ENCODE measurements at regions not wholly inside any gene's neighbourhood (a gene's known extent, or its start where the extent isn't known, plus 50 kb on each side); places are given as distances from the start of the nearest gene placed in this dataset.

- peaks cover 6% of the 10 kb centered on the region; the same call in 1 of the 2 replicates for H3K9me3 ChIP-seq (ENCODE audit: insufficient read depth, low read depth, low read length)
- no peak overlapping the region for H3K9ac ChIP-seq (ENCODE audit: low read depth, low read length)
- peaks cover 4% of the 10 kb centered on the region; the same call in 1 of the 2 replicates for H3K4me1 ChIP-seq (ENCODE audit: insufficient read depth, low read length)
These were observed 128.4 kb upstream of the STARD3NL start for GRCh38 chr7:38049679-38050078.

GRCh38 chr7:38051311-38051710, 126.7 kb upstream of the STARD3NL start:
- Histone ChIP-seq H3K27ac (ENCODE audit: low read length) (no peak overlapping the region), H3K27me3 (ENCODE audit: insufficient read depth, low read length) (no peaks in the 10 kb centered on the region)

More at GRCh38 chr7:38049679-38050078, 128.4 kb upstream of the STARD3NL start:
- Histone ChIP-seq H3K4me3 (ENCODE audit: low read length) (no peak overlapping the region), H3K27ac (ENCODE audit: low read length) (no peak overlapping the region), H3K27me3 (ENCODE audit: insufficient read depth, low read length) (no peaks in the 10 kb centered on the region), H3K36me3 (ENCODE audit: insufficient read depth, low read depth, low read length) (no peaks in the 10 kb centered on the region)

GRCh38 chr7:38051786-38052185, 126.3 kb upstream of the STARD3NL start:
- H3K4me1 ChIP-seq (ENCODE audit: insufficient read depth, low read length): peaks cover 5% of the 10 kb centered on the region; the same call in 1 of the 2 replicates
- no peak overlapping the region for H3K4me3 ChIP-seq (ENCODE audit: low read length)
- no peak overlapping the region for H3K27ac ChIP-seq (ENCODE audit: low read length)
- H3K9me3 ChIP-seq (ENCODE audit: insufficient read depth, low read depth, low read length): peaks cover 6% of the 10 kb centered on the region; the same call in 1 of the 2 replicates
- no peak overlapping the region for H3K9ac ChIP-seq (ENCODE audit: low read depth, low read length)
- no peaks in the 10 kb centered on the region for H3K27me3 ChIP-seq (ENCODE audit: insufficient read depth, low read length)
- H3K36me3 ChIP-seq (ENCODE audit: insufficient read depth, low read depth, low read length): no peaks in the 10 kb centered on the region

More at GRCh38 chr7:38051311-38051710, 126.7 kb upstream of the STARD3NL start:
- Histone ChIP-seq H3K4me3 (ENCODE audit: low read length) (no peak overlapping the region), H3K4me1 (ENCODE audit: insufficient read depth, low read length) (peaks cover 5% of the 10 kb centered on the region; the same call in 1 of the 2 replicates), H3K36me3 (ENCODE audit: insufficient read depth, low read depth, low read length) (no peaks in the 10 kb centered on the region), H3K9ac (ENCODE audit: low read depth, low read length) (no peak overlapping the region), H3K9me3 (ENCODE audit: insufficient read depth, low read depth, low read length) (peaks cover 6% of the 10 kb centered on the region; the same call in 1 of the 2 replicates)

- no peak overlapping the region for H3K27ac ChIP-seq (ENCODE audit: low read length)
- H3K9me3 ChIP-seq (ENCODE audit: insufficient read depth, low read depth, low read length): peaks cover 6% of the 10 kb centered on the region; the same call in 1 of the 2 replicates
- peaks cover 5% of the 10 kb centered on the region; the same call in 1 of the 2 replicates for H3K4me1 ChIP-seq (ENCODE audit: insufficient read depth, low read length)
- H3K36me3 ChIP-seq (ENCODE audit: insufficient read depth, low read depth, low read length): no peaks in the 10 kb centered on the region
- H3K9ac ChIP-seq (ENCODE audit: low read depth, low read length): no peak overlapping the region
- no peak overlapping the region for H3K4me3 ChIP-seq (ENCODE audit: low read length)
- H3K27me3 ChIP-seq (ENCODE audit: insufficient read depth, low read length): no peaks in the 10 kb centered on the region
These were observed 125.3 kb upstream of the STARD3NL start for GRCh38 chr7:38052786-38053185.

GRCh38 chr7:38054199-38054598, 123.8 kb upstream of the STARD3NL start:
- Histone ChIP-seq H3K27me3 (ENCODE audit: insufficient read depth, low read length) (no peaks in the 10 kb centered on the region), H3K4me3 (ENCODE audit: low read length) (no peak overlapping the region)

GRCh38 chr7:38057829-38058228, 120.2 kb upstream of the STARD3NL start:
- Histone ChIP-seq H3K27ac (ENCODE audit: low read length) (no peak overlapping the region), H3K4me3 (ENCODE audit: low read length) (no peak overlapping the region), H3K4me1 (ENCODE audit: insufficient read depth, low read length) (peaks cover 5% of the 10 kb centered on the region; the same call in 1 of the 2 replicates), H3K36me3 (ENCODE audit: insufficient read depth, low read depth, low read length) (no peaks in the 10 kb centered on the region), H3K27me3 (ENCODE audit: insufficient read depth, low read length) (no peaks in the 10 kb centered on the region), H3K9ac (ENCODE audit: low read depth, low read length) (no peak overlapping the region), H3K9me3 (ENCODE audit: insufficient read depth, low read depth, low read length) (no peaks in the 10 kb centered on the region)

More at GRCh38 chr7:38054199-38054598, 123.8 kb upstream of the STARD3NL start:
- peaks cover 4% of the 10 kb centered on the region; the same call in 1 of the 2 replicates for H3K9me3 ChIP-seq (ENCODE audit: insufficient read depth, low read depth, low read length)
- H3K4me1 ChIP-seq (ENCODE audit: insufficient read depth, low read length): peaks cover 5% of the 10 kb centered on the region; the same call in 1 of the 2 replicates
- no peaks in the 10 kb centered on the region for H3K36me3 ChIP-seq (ENCODE audit: insufficient read depth, low read depth, low read length)
- H3K9ac ChIP-seq (ENCODE audit: low read depth, low read length): no peak overlapping the region
- H3K27ac ChIP-seq (ENCODE audit: low read length): no peak overlapping the region

GRCh38 chr7:38060116-38060515, 117.9 kb upstream of the STARD3NL start:
- H3K4me1 ChIP-seq (ENCODE audit: insufficient read depth, low read length): no peaks in the 10 kb centered on the region
- H3K27ac ChIP-seq (ENCODE audit: low read length): no peak overlapping the region
- no peaks in the 10 kb centered on the region for H3K9me3 ChIP-seq (ENCODE audit: insufficient read depth, low read depth, low read length)
- H3K36me3 ChIP-seq (ENCODE audit: insufficient read depth, low read depth, low read length): no peaks in the 10 kb centered on the region
- H3K27me3 ChIP-seq (ENCODE audit: insufficient read depth, low read length): no peaks in the 10 kb centered on the region
- H3K4me3 ChIP-seq (ENCODE audit: low read length): no peak overlapping the region
- H3K9ac ChIP-seq (ENCODE audit: low read depth, low read length): no peak overlapping the region

GRCh38 chr7:38060637-38061036, 117.4 kb upstream of the STARD3NL start:
- H3K36me3 ChIP-seq (ENCODE audit: insufficient read depth, low read depth, low read length): no peaks in the 10 kb centered on the region
- no peaks in the 10 kb centered on the region for H3K4me1 ChIP-seq (ENCODE audit: insufficient read depth, low read length)
- no peaks in the 10 kb centered on the region for H3K9me3 ChIP-seq (ENCODE audit: insufficient read depth, low read depth, low read length)
- H3K27me3 ChIP-seq (ENCODE audit: insufficient read depth, low read length): no peaks in the 10 kb centered on the region
- no peak overlapping the region for H3K9ac ChIP-seq (ENCODE audit: low read depth, low read length)
- no peak overlapping the region for H3K27ac ChIP-seq (ENCODE audit: low read length)
- H3K4me3 ChIP-seq (ENCODE audit: low read length): no peak overlapping the region

- Histone ChIP-seq H3K27ac (ENCODE audit: low read length) (no peak overlapping the region), H3K9me3 (ENCODE audit: insufficient read depth, low read depth, low read length) (no peaks in the 10 kb centered on the region)
These were observed 111.7 kb upstream of the STARD3NL start for GRCh38 chr7:38066391-38066790.

GRCh38 chr7:38068461-38068860, 109.6 kb upstream of the STARD3NL start:
- H3K9ac ChIP-seq (ENCODE audit: low read depth, low read length): no peak overlapping the region
- no peak overlapping the region for H3K27ac ChIP-seq (ENCODE audit: low read length)
- peaks cover 5% of the 10 kb centered on the region; the same call in 1 of the 2 replicates for H3K4me1 ChIP-seq (ENCODE audit: insufficient read depth, low read length)
- H3K27me3 ChIP-seq (ENCODE audit: insufficient read depth, low read length): no peaks in the 10 kb centered on the region
- H3K36me3 ChIP-seq (ENCODE audit: insufficient read depth, low read depth, low read length): no peaks in the 10 kb centered on the region
- no peak overlapping the region for H3K4me3 ChIP-seq (ENCODE audit: low read length)
- H3K9me3 ChIP-seq (ENCODE audit: insufficient read depth, low read depth, low read length): no peaks in the 10 kb centered on the region

More at GRCh38 chr7:38066391-38066790, 111.7 kb upstream of the STARD3NL start:
- H3K4me1 ChIP-seq (ENCODE audit: insufficient read depth, low read length): peaks cover 5% of the 10 kb centered on the region; the same call in 1 of the 2 replicates
- no peaks in the 10 kb centered on the region for H3K27me3 ChIP-seq (ENCODE audit: insufficient read depth, low read length)
- no peak overlapping the region for H3K9ac ChIP-seq (ENCODE audit: low read depth, low read length)
- H3K36me3 ChIP-seq (ENCODE audit: insufficient read depth, low read depth, low read length): no peaks in the 10 kb centered on the region
- H3K4me3 ChIP-seq (ENCODE audit: low read length): no peak overlapping the region

GRCh38 chr7:38069052-38069451, 109.0 kb upstream of the STARD3NL start:
- no peaks in the 10 kb centered on the region for H3K9me3 ChIP-seq (ENCODE audit: insufficient read depth, low read depth, low read length)
- no peaks in the 10 kb centered on the region for H3K27me3 ChIP-seq (ENCODE audit: insufficient read depth, low read length)
- no peak overlapping the region for H3K27ac ChIP-seq (ENCODE audit: low read length)
- no peaks in the 10 kb centered on the region for H3K36me3 ChIP-seq (ENCODE audit: insufficient read depth, low read depth, low read length)
- peaks cover 5% of the 10 kb centered on the region; the same call in 1 of the 2 replicates for H3K4me1 ChIP-seq (ENCODE audit: insufficient read depth, low read length)
- no peak overlapping the region for H3K4me3 ChIP-seq (ENCODE audit: low read length)
- H3K9ac ChIP-seq (ENCODE audit: low read depth, low read length): no peak overlapping the region

- Histone ChIP-seq H3K4me3 (ENCODE audit: low read length) (peak overlapping the region; percentile 17; the same call in 1 of the 2 replicates), H3K9ac (ENCODE audit: low read depth, low read length) (peak overlapping the region; percentile 21; the same call in 1 of the 2 replicates), H3K9me3 (ENCODE audit: insufficient read depth, low read depth, low read length) (no peaks in the 10 kb centered on the region), H3K36me3 (ENCODE audit: insufficient read depth, low read depth, low read length) (no peaks in the 10 kb centered on the region), H3K27ac (ENCODE audit: low read length) (no peak overlapping the region), H3K27me3 (ENCODE audit: insufficient read depth, low read length) (no peaks in the 10 kb centered on the region), H3K4me1 (ENCODE audit: insufficient read depth, low read length) (peaks cover 5% of the 10 kb centered on the region; the same call in 1 of the 2 replicates)
These were observed 107.3 kb upstream of the STARD3NL start for GRCh38 chr7:38070718-38071117.
